Activated T-helper 1 cell treated with anti-CD3 and anti-CD28 coated beads, Interleukin-12 subunit alpha, Interleukin-12 subunit beta, Interleukin-2, Interleukin-4 antibody, amounts not matched to agents 30 ng/mL and 10 ng/mL and 1 ng/mL, durations not matched to agents 14 hours and 24 hours and 36 hours (primary cell): ENCODE measurements at regions not wholly inside any gene's neighbourhood (a gene's known extent, or its start where the extent isn't known, plus 50 kb on each side); places are given as distances from the start of the nearest gene placed in this dataset.
"Not testable (repeated sequence)": the region's sequence is repeated elsewhere in the genome, so short reads cannot be mapped to it uniquely, and the experiment has no call there.

Experiments used
- DNase-seq: peaks from one replicate; pipeline ENCODE4 v3.0.0; 2021; ENCODE audit warnings: low spot score
- H3K27ac Mint-ChIP-seq: one replicate; pipeline ENCODE4 v1.8.0; 2021; ENCODE audit warnings: mild to moderate bottlenecking, mixed read lengths
- H3K27me3 Mint-ChIP-seq: one replicate; pipeline ENCODE4 v1.8.0; 2022; ENCODE audit warnings: mild to moderate bottlenecking, moderate library complexity, mixed read lengths; ENCODE audit not compliant: insufficient read depth
- H3K36me3 Mint-ChIP-seq: one replicate; pipeline ENCODE4 v1.8.0; 2021; ENCODE audit warnings: low read depth, mixed read lengths
- H3K4me1 Mint-ChIP-seq: one replicate; pipeline ENCODE4 v1.8.0; 2021; ENCODE audit warnings: low read depth, mixed read lengths
- H3K4me3 Mint-ChIP-seq: one replicate; pipeline ENCODE4 v1.8.0; 2021; ENCODE audit warnings: mild to moderate bottlenecking, moderate library complexity, mixed read lengths
- H3K9me3 Mint-ChIP-seq: one replicate; pipeline ENCODE4 v1.8.0; 2021; ENCODE audit warnings: mixed read lengths
- intact Hi-C: fragments of 100-400 bp; cut with micrococcal nuclease; formaldehyde crosslinking; loops from one replicate; pipeline ENCODE4 v1.15.1; 2024

- Mint-ChIP-seq H3K36me3 (no peaks in the 10 kb centered on the region), H3K9me3 (no peaks in the 10 kb centered on the region), H3K27me3 (no peaks in the 10 kb centered on the region), H3K4me1 (no peaks in the 10 kb centered on the region), H3K27ac (no peak overlapping the region), H3K4me3 (no peak overlapping the region)
- intact Hi-C loops, result no loop called here
- no peak for DNase-seq
Measured at GRCh38 chr10:121131014-121131413, 279.9 kb downstream of the WDR11 start.

GRCh38 chr10:121131426-121132265, 280.5 kb downstream of the WDR11 start:
- Mint-ChIP-seq H3K36me3 (no peaks in the 10 kb centered on the region), H3K9me3 (no peaks in the 10 kb centered on the region), H3K4me3 (no peak overlapping the region), H3K27me3 (no peaks in the 10 kb centered on the region), H3K4me1 (no peaks in the 10 kb centered on the region), H3K27ac (no peak overlapping the region)
- DNase-seq, result no peak
- intact Hi-C loops, result no loop called here

- no peak overlapping the region for H3K27ac Mint-ChIP-seq
- H3K4me1 Mint-ChIP-seq, result no peaks in the 10 kb centered on the region
- intact Hi-C loops, result no loop called here
- H3K9me3 Mint-ChIP-seq, result no peaks in the 10 kb centered on the region
- DNase-seq, result no peak
- H3K4me3 Mint-ChIP-seq, result no peak overlapping the region
- no peaks in the 10 kb centered on the region for H3K27me3 Mint-ChIP-seq
- H3K36me3 Mint-ChIP-seq, result no peaks in the 10 kb centered on the region
Measured at GRCh38 chr10:121132273-121132672, 281.1 kb downstream of the WDR11 start.

GRCh38 chr10:121133901-121134300, 282.7 kb downstream of the WDR11 start:
- no peak for DNase-seq
- no peaks in the 10 kb centered on the region for H3K27me3 Mint-ChIP-seq
- intact Hi-C loops, result no loop called here
- H3K4me3 Mint-ChIP-seq, result no peak overlapping the region
- H3K36me3 Mint-ChIP-seq, result no peaks in the 10 kb centered on the region
- H3K4me1 Mint-ChIP-seq, result no peaks in the 10 kb centered on the region
- no peak overlapping the region for H3K27ac Mint-ChIP-seq
- H3K9me3 Mint-ChIP-seq, result no peaks in the 10 kb centered on the region

- Mint-ChIP-seq H3K27ac (no peak overlapping the region), H3K4me1 (no peaks in the 10 kb centered on the region), H3K27me3 (no peaks in the 10 kb centered on the region), H3K36me3 (no peaks in the 10 kb centered on the region), H3K9me3 (no peaks in the 10 kb centered on the region), H3K4me3 (no peak overlapping the region)
- intact Hi-C loops, result no loop called here
- DNase-seq, result no peak
Measured at GRCh38 chr10:121134711-121135110, 283.5 kb downstream of the WDR11 start.

GRCh38 chr10:121135512-121135911, 284.4 kb downstream of the WDR11 start:
- no peaks in the 10 kb centered on the region for H3K9me3 Mint-ChIP-seq

GRCh38 chr10:121137533-121137932, 286.4 kb downstream of the WDR11 start:
- H3K9me3 Mint-ChIP-seq, result no peaks in the 10 kb centered on the region
- DNase-seq, result no peak
- H3K4me1 Mint-ChIP-seq, result no peaks in the 10 kb centered on the region
- H3K4me3 Mint-ChIP-seq, result no peak overlapping the region
- H3K27me3 Mint-ChIP-seq, result no peaks in the 10 kb centered on the region
- no peak overlapping the region for H3K27ac Mint-ChIP-seq
- intact Hi-C loops, result no loop called here
- no peaks in the 10 kb centered on the region for H3K36me3 Mint-ChIP-seq

More at GRCh38 chr10:121135512-121135911, 284.4 kb downstream of the WDR11 start:
- Mint-ChIP-seq H3K4me1 (no peaks in the 10 kb centered on the region), H3K36me3 (no peaks in the 10 kb centered on the region), H3K4me3 (no peak overlapping the region), H3K27ac (no peak overlapping the region), H3K27me3 (no peaks in the 10 kb centered on the region)
- DNase-seq, result no peak
- intact Hi-C loops, result no loop called here

- H3K4me3 Mint-ChIP-seq, result no peak overlapping the region
- no peaks in the 10 kb centered on the region for H3K4me1 Mint-ChIP-seq
- no peaks in the 10 kb centered on the region for H3K27me3 Mint-ChIP-seq
- DNase-seq, result no peak
- H3K36me3 Mint-ChIP-seq, result no peaks in the 10 kb centered on the region
- H3K9me3 Mint-ChIP-seq, result no peaks in the 10 kb centered on the region
- no peak overlapping the region for H3K27ac Mint-ChIP-seq
- intact Hi-C loops, result no loop called here
Measured at GRCh38 chr10:121138112-121138860, 287.1 kb downstream of the WDR11 start.

GRCh38 chr10:121138918-121139317, 287.8 kb downstream of the WDR11 start:
- Mint-ChIP-seq H3K36me3 (no peaks in the 10 kb centered on the region), H3K27ac (no peak overlapping the region), H3K9me3 (no peaks in the 10 kb centered on the region), H3K4me3 (no peak overlapping the region), H3K27me3 (no peaks in the 10 kb centered on the region), H3K4me1 (no peaks in the 10 kb centered on the region)
- intact Hi-C loops, result no loop called here
- no peak for DNase-seq

DNA sequence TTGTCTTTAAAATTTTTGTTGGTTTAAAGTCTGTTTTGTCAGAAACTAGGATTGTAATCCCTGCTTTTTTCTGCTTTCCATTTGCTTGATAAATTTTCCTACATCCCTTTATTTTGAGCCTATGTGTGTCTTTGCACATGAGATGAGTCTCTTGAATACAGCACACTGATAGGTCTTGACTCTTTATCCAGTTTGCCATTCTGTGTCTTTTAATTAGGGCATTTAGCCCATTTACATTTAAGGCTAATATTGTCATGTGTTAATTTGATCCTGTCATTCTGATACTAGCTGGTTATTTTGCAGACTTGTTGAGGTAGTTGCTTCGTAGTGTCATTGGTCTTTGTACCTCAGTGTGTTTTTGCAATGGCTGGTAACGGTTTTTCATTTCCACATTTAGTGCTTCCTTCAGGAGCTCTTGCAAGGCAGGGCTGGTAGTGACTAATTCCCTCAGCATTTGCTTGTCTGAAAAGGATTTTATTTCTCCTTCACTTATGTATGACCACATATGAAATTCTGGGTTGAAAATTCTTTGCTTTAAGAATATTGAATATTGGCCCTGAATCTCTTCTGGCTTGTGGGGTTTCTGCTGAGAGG, 294.7 kb downstream of the WDR11 start:
- H3K27me3 Mint-ChIP-seq, H3K27ac Mint-ChIP-seq, H3K36me3 Mint-ChIP-seq, H3K9me3 Mint-ChIP-seq, intact Hi-C loops, DNase-seq, H3K4me1 Mint-ChIP-seq, H3K4me3 Mint-ChIP-seq: not testable (repeated sequence)

DNA sequence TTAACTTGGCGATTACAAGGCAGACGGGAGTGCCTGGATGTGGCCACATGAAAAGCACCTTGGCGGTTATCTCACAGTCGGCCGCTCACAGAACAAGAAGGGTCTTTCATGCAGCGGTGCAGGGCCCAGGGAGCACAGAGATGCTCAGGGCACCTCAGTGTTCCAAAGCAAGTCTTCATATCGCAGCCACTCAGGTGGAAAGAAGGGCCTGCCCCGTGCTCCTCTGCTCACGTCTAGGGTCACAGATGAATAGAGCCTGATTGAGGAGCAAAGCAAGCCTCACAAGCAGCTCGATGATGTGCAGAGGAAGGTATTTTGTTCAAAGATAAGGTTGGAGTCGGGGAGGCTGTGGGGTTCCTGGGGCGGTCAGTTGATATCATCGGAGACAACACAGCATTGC, 297.8 kb downstream of the WDR11 start:
- intact Hi-C loops, result no loop called here
- H3K4me1 Mint-ChIP-seq, result no peaks in the 10 kb centered on the region
- H3K27me3 Mint-ChIP-seq, result peaks cover 3% of the 10 kb centered on the region
- peaks cover 10% of the 10 kb centered on the region for H3K9me3 Mint-ChIP-seq
- no peak overlapping the region for H3K4me3 Mint-ChIP-seq
- no peak for DNase-seq
- H3K36me3 Mint-ChIP-seq, result no peaks in the 10 kb centered on the region
- no peak overlapping the region for H3K27ac Mint-ChIP-seq

GRCh38 chr10:121152033-121152432, 300.9 kb downstream of the WDR11 start:
- H3K27me3 Mint-ChIP-seq, result peaks cover 3% of the 10 kb centered on the region
- no peak overlapping the region for H3K4me3 Mint-ChIP-seq
- H3K27ac Mint-ChIP-seq, result no peak overlapping the region
- DNase-seq, result no peak
- no peaks in the 10 kb centered on the region for H3K9me3 Mint-ChIP-seq
- no peaks in the 10 kb centered on the region for H3K36me3 Mint-ChIP-seq
- intact Hi-C loops, result no loop called here
- no peaks in the 10 kb centered on the region for H3K4me1 Mint-ChIP-seq

- no peaks in the 10 kb centered on the region for H3K4me1 Mint-ChIP-seq
- no peak overlapping the region for H3K4me3 Mint-ChIP-seq
- H3K9me3 Mint-ChIP-seq, result no peaks in the 10 kb centered on the region
- intact Hi-C loops, result no loop called here
- H3K27me3 Mint-ChIP-seq, result peaks cover 3% of the 10 kb centered on the region
- no peak overlapping the region for H3K27ac Mint-ChIP-seq
- DNase-seq, result no peak
- no peaks in the 10 kb centered on the region for H3K36me3 Mint-ChIP-seq
Measured at GRCh38 chr10:121152935-121153334, 301.8 kb downstream of the WDR11 start.
